GM12873 (cell line): ENCODE measurements at regions not wholly inside any gene's neighbourhood (a gene's known extent, or its start where the extent isn't known, plus 50 kb on each side); places are given as distances from the start of the nearest gene placed in this dataset.

Experiments used
- TF ChIP-seq, protein P1 (sequence below): IDR thresholded peaks from 2 replicates; pipeline ENCODE4 v1.5.1; 2012; ENCODE audit warnings: low read depth, mild to moderate bottlenecking, moderate library complexity, low read length, control low read depth; ENCODE audit not compliant: insufficient read depth; ENCODE audit errors: missing control alignments

GRCh38 chr10:107215681-107216080 is 51.2 kb upstream of the SORCS1 start:
- TF ChIP-seq, protein P1, sequence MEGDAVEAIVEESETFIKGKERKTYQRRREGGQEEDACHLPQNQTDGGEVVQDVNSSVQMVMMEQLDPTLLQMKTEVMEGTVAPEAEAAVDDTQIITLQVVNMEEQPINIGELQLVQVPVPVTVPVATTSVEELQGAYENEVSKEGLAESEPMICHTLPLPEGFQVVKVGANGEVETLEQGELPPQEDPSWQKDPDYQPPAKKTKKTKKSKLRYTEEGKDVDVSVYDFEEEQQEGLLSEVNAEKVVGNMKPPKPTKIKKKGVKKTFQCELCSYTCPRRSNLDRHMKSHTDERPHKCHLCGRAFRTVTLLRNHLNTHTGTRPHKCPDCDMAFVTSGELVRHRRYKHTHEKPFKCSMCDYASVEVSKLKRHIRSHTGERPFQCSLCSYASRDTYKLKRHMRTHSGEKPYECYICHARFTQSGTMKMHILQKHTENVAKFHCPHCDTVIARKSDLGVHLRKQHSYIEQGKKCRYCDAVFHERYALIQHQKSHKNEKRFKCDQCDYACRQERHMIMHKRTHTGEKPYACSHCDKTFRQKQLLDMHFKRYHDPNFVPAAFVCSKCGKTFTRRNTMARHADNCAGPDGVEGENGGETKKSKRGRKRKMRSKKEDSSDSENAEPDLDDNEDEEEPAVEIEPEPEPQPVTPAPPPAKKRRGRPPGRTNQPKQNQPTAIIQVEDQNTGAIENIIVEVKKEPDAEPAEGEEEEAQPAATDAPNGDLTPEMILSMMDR: no peak
